Panc1 (cell line): ENCODE measurements at regions not wholly inside any gene's neighbourhood (a gene's known extent, or its start where the extent isn't known, plus 50 kb on each side); places are given as distances from the start of the nearest gene placed in this dataset.

Experiments
- POLR2AphosphoS5 ChIP-seq: IDR thresholded peaks from 2 replicates; pipeline ENCODE4 v1.6.1; 2012; ENCODE audit warnings: mild to moderate bottlenecking, low read depth, low read length, moderate library complexity
- REST ChIP-seq, 2 experiments: IDR thresholded peaks; 2 replicates each; pipeline ENCODE4 v1.6.1; 2011 to 2012; ENCODE audit warnings: low read depth in 2 of 2, control low read depth in 1 of 2, low read length in 1 of 2, mild to moderate bottlenecking in 1 of 2, moderate library complexity in 1 of 2; ENCODE audit not compliant: insufficient read depth in 1 of 2
- TF ChIP-seq, protein P1 (sequence below): fragments of 450-650 bp; IDR thresholded peaks from 2 replicates; pipeline ENCODE4 v1.5.1; 2017; ENCODE audit warnings: mild to moderate bottlenecking

- no peak for TF ChIP-seq REST (IDR thresholded peaks at IDR 0.05; ENCODE audit: insufficient read depth in 1 of 2, low read depth in 2 of 2, low read length in 1 of 2)
- TF ChIP-seq, protein P1, sequence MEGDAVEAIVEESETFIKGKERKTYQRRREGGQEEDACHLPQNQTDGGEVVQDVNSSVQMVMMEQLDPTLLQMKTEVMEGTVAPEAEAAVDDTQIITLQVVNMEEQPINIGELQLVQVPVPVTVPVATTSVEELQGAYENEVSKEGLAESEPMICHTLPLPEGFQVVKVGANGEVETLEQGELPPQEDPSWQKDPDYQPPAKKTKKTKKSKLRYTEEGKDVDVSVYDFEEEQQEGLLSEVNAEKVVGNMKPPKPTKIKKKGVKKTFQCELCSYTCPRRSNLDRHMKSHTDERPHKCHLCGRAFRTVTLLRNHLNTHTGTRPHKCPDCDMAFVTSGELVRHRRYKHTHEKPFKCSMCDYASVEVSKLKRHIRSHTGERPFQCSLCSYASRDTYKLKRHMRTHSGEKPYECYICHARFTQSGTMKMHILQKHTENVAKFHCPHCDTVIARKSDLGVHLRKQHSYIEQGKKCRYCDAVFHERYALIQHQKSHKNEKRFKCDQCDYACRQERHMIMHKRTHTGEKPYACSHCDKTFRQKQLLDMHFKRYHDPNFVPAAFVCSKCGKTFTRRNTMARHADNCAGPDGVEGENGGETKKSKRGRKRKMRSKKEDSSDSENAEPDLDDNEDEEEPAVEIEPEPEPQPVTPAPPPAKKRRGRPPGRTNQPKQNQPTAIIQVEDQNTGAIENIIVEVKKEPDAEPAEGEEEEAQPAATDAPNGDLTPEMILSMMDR = no peak
- no peak for TF ChIP-seq POLR2AphosphoS5
These were observed 188.6 kb downstream of the CARTPT start for GRCh38 chr5:71907608-71908145.
